NCI-H128 (cell line): ENCODE measurements at regions not wholly inside any gene's neighbourhood (a gene's known extent, or its start where the extent isn't known, plus 50 kb on each side); places are given as distances from the start of the nearest gene placed in this dataset.
"Not testable (repeated sequence)": the region's sequence is repeated elsewhere in the genome, so short reads cannot be mapped to it uniquely, and the experiment has no call there.

Experiments
- DNase-seq: peaks from one replicate; lab custom pipeline; 2025; ENCODE audit not compliant: unreplicated experiment; lab: John Stamatoyannopoulos, UW

- no peak for DNase-seq
These were observed 50.9 kb upstream of the WARS2 start for GRCh38 chr1:119191325-119191724.

GRCh38 chr1:119204197-119204960, 63.9 kb upstream of the WARS2 start:
- no peak for DNase-seq

GRCh38 chr1:119204961-119205357, 64.5 kb upstream of the WARS2 start:
- DNase-seq = no peak

- no peak for DNase-seq
These were observed 68.6 kb upstream of the WARS2 start for GRCh38 chr1:119209061-119209460.

GRCh38 chr1:119209596-119210295, 69.3 kb upstream of the WARS2 start:
- DNase-seq = no peak

GRCh38 chr1:119210296-119210649, 69.8 kb upstream of the WARS2 start:
- no peak for DNase-seq

- not testable (repeated sequence) for DNase-seq
These were observed 72.8 kb upstream of the WARS2 start for GRCh38 chr1:119213213-119213612.

- not testable (repeated sequence) for DNase-seq
These were observed 74.5 kb upstream of the WARS2 start for GRCh38 chr1:119214961-119215360.

- DNase-seq = no peak
These were observed 76.9 kb upstream of the WARS2 start for GRCh38 chr1:119217309-119217828.

GRCh38 chr1:119219711-119220110, 79.3 kb upstream of the WARS2 start:
- DNase-seq = no peak

GRCh38 chr1:119220991-119221390, 80.5 kb upstream of the WARS2 start:
- DNase-seq = no peak

- DNase-seq = no peak
These were observed 81.8 kb upstream of the WARS2 start for GRCh38 chr1:119222271-119222670.

GRCh38 chr1:119225265-119225664, 84.8 kb upstream of the WARS2 start:
- no peak for DNase-seq

- no peak for DNase-seq
These were observed 85.4 kb upstream of the WARS2 start for GRCh38 chr1:119225831-119226230.

GRCh38 chr1:119226321-119226720, 85.9 kb upstream of the WARS2 start:
- DNase-seq = no peak

- DNase-seq = no peak
These were observed 86.5 kb upstream of the WARS2 start for GRCh38 chr1:119226913-119227312.

GRCh38 chr1:119227456-119227855, 87.0 kb upstream of the WARS2 start:
- DNase-seq = no peak

- no peak for DNase-seq
These were observed 88.1 kb upstream of the WARS2 start for GRCh38 chr1:119228335-119229080.

GRCh38 chr1:119235120-119235519, 94.7 kb upstream of the WARS2 start:
- no peak for DNase-seq

GRCh38 chr1:119245881-119246280, 105.4 kb upstream of the WARS2 start:
- no peak for DNase-seq

- DNase-seq = no peak
These were observed 108.8 kb upstream of the WARS2 start for GRCh38 chr1:119249283-119249682.

- no peak for DNase-seq
These were observed 109.8 kb upstream of the WARS2 start for GRCh38 chr1:119250299-119250698.
